ENCODE measurements at regions not wholly inside any gene's neighbourhood (a gene's known extent, or its start where the extent isn't known, plus 50 kb on each side); places are given as distances from the start of the nearest gene placed in this dataset.

GRCh38 chr15:39282663-39283208, 298.1 kb upstream of the THBS1 start:
- no peak for TF ChIP-seq POLR2A (IDR thresholded peaks at IDR 0.05)
- TF ChIP-seq, protein P1, sequence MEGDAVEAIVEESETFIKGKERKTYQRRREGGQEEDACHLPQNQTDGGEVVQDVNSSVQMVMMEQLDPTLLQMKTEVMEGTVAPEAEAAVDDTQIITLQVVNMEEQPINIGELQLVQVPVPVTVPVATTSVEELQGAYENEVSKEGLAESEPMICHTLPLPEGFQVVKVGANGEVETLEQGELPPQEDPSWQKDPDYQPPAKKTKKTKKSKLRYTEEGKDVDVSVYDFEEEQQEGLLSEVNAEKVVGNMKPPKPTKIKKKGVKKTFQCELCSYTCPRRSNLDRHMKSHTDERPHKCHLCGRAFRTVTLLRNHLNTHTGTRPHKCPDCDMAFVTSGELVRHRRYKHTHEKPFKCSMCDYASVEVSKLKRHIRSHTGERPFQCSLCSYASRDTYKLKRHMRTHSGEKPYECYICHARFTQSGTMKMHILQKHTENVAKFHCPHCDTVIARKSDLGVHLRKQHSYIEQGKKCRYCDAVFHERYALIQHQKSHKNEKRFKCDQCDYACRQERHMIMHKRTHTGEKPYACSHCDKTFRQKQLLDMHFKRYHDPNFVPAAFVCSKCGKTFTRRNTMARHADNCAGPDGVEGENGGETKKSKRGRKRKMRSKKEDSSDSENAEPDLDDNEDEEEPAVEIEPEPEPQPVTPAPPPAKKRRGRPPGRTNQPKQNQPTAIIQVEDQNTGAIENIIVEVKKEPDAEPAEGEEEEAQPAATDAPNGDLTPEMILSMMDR (IDR thresholded peaks at IDR 0.05): no peak

All from esophagus squamous epithelium (tissue), 4 donors.